NCI-H2196 (cell line): ENCODE measurements at regions not wholly inside any gene's neighbourhood (a gene's known extent, or its start where the extent isn't known, plus 50 kb on each side); places are given as distances from the start of the nearest gene placed in this dataset.

Source experiments
- DNase-seq: peaks from one replicate; lab custom pipeline; 2025; ENCODE audit not compliant: unreplicated experiment; lab: John Stamatoyannopoulos, UW

DNA sequence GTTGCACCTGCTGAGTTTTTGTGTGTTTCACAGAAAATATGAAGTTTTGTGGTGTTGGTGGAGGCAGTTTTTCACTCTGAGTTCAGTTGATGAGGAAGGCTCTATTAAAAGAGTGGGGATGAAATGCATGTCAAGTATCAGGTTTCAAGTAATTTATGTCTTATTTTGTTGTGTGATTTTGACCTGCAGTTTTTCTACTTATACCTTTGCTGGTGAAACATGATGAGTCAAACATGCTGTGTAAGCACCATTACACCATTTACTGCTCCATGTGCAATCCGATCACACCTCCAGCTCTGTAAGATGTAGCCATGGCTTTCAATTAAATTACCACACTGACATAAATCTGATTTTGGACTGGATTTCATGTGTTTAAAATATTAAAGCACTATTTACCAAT is 174.5 kb upstream of the ZEB2 start:
- no peak for DNase-seq

DNA sequence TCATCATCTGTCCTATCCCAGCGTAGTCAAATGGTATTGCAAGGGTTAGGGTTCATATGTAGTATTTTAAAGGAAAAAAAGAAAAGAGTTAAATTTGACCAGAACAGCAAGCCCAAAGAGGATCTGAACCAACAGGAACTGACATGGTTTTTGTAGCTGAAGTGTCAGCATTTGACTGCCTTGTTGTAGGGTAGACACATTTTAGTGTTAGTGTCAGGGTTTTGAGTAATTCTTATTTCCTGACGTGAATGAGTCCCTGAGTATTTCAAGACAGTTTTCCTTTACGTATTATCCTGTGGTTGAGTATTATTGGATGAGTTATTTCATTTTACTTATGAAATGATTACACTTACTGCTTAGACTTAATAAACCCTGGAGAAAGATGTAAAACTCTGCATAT is 173.3 kb upstream of the ZEB2 start:
- no peak for DNase-seq

DNA sequence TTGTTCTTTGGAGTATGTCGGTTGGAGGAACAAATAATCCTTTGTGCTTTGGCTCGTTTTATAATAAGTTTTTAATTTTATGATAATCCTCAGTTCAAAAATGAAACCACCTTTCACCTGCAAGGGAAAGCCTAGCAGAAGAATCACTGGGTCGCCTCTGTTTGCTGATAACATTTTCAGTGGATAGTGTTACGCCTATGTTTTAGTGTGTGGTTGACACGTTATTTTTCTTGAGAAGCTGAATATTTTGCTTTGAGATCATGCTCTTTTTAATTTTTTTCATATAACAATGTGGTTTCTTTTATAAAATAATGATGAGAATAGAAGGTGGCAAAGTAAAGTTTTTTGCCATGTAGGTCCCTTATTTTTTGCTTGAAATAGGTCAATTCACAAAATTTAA is 172.7 kb upstream of the ZEB2 start:
- DNase-seq = no peak

DNA sequence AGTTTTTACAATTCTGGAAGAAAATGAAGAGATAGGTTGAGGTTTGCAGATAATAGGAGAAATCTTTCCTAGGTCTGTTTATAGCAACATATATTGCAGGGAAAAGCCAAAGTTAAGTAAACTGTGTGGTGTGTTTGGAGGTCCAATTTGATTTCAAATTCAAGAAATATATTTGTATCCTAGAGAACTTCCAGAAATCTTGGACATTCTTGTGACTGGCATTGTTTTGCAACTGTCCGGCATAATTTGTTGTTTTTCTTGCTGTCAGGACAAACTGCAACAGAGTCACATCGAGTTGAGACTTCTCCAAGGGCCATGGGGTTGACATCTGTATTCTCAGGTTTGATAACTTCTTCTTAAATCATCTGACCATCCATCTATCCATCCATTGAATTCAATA is 170.9 kb upstream of the ZEB2 start:
- no peak for DNase-seq

DNA sequence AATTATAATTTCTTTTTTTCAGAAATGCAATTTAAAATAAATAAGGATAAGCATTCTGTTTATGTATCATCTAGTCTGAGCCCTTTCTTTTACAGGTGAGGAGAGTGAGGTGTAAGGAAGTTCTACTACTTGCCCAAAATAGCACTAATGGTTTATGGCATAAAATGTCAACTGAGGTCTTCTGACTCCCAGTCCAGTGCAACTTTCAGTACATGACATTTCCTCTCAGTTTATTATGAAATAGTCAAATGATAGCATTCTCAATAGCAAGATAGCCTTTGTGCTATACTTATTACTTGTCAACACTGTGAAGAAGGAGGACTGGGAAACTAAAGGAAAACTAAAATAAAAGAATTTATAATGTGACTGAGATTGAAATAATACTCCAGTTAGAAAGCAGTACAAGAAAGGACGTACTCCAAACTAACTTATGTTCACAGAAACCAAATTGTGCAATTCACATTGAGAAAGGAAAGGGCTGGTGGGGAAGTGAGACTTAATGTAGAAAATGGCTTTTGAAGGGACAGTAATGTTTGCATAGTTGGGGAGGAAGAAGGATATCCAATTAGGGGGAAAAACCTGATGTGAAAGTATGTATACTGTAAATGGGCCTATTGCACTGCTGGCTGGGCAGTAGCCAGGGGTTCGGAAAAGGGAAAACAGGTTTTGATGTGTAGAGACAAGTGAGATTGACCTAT is 166.7 kb upstream of the ZEB2 start:
- DNase-seq = no peak

DNA sequence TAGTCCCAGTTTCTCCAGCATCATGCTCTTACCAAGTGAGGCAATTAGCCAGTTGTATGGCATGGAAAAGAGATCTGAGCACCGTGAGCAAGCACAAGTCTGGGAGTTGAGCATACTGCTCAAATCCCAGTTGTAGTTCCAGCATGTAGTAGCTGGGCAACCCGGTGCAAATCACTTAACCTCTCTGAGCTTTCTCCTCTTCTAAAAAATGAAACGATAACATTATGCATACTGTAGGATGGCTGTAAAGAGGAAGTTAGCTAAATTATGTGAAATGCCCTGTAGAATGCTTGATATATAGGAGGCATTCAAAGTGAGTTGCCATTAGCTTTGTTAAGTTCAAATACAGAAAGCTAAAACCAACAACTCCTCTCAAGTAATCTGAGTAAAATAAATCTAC is 164.0 kb upstream of the ZEB2 start:
- DNase-seq = no peak

DNA sequence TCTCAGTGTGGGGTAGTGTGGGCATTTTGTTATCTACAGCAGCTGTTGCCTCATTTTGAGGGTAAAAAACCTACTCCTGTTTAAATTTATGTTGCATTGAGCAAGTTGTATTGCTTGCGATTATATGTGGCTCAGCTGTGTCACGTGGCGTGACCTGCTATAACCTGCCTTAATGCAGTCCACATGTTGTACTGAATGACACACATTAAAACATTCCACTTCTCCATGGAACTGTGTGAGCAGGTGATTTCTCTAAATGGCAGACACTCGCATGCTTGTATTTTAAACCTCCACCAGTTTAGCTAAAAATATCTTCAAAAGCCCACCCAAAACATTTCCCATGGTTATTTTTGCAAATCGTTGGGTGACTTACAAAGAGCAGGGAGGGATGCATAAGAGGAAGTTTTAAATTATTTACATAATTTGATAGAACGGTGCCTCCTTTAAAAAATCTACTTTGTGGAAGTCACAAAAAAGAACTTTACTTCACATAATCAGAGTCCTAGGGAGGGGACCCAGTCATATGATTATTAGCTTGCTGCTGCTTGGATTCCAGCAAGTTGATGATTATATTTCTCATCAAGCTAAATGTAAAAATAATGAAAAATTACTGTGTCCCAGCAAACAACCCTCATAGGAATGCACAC is 163.3 kb upstream of the ZEB2 start:
- DNase-seq = no peak

DNA sequence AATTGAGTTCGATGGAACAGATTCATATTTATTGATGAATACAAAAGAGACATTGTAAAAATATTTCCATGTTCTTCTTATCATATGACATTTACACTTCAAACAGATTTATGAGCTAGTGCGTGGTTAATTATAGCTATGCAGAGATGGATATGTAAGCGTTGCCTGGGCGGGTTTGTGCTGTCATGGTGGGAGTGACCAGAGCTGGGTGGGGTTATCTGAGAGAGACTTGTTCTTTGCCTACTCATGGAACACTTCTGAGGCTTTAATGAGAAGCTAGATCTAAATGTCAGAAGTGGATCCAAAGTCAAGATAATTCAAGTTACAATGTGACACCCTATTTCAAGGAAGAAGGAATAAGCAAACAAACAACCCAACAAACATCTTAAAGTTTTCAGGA is 162.3 kb upstream of the ZEB2 start:
- DNase-seq = no peak

DNA sequence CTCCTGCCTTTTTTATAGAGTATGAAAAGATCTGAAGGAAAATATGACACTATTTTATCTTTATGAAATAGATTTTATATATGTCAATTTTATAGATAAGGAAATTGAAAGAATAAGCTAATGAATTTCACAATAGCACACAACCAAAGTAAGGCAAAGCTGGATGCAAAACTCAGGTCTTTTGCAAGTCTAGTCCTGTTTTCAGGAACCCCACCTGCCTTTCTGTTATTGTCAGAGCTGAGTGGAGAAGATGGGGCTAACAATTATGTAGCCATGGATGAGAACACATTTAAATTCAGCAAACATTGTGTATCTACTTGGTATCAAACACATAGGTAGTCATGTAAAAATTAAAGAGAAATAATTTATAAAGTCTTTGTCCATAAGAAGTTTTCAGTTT is 161.5 kb upstream of the ZEB2 start:
- no peak for DNase-seq

DNA sequence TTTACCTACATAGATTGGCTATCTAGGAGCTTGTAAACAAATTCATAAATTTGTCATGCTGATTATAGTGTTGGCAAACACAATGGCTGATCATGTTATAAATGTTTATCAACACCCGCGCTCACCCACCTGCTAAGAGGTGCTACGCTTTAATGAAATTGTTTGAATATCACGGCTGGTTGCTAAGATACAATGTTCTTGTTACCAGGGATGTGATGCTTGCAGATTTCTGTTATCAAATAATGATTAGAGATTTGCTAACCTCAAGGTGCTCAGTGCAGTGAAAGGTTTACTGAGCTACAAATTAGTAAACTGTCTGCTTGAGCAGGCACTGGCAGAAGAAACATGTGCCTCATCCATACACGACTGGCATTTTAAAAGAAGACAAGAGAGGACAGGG is 160.0 kb upstream of the ZEB2 start:
- DNase-seq = no peak

DNA sequence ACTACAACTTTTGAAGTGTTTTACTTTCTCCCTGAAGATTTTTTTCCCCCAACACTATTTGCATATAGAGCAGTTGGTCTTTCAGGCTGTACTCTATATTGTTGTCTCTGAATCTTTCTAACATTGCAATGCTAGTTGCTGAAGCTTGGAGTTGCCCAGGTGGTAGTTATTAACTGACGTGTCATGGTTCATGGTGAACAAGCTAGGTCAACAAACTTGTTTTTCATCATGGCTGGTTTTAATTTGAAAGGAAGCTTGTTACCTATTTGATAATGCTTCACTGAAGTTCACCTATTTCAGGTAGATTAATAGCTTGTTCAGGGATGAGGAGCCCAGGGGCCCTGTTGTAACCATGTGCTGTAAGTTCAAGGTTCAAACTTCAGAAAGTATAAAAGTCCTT is 158.8 kb upstream of the ZEB2 start:
- no peak for DNase-seq

DNA sequence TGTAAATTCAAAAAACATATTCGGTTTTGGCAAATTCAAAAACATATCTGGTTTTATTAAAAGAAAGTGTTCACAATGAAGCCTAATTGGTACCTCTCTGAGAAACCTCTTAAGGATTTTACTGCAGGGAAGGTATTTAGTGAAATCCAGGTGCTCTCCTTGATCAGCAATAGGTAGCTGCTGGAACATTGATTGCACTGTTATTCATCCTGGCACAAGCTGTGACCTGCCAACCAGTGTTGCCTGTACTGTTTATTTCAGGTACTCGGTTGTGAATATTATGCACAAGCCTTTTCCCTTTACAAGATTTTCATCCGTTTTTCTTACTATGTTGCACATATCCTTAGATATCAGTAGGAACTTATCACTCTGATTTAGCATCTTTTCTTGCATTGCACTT is 155.8 kb upstream of the ZEB2 start:
- DNase-seq = no peak

DNA sequence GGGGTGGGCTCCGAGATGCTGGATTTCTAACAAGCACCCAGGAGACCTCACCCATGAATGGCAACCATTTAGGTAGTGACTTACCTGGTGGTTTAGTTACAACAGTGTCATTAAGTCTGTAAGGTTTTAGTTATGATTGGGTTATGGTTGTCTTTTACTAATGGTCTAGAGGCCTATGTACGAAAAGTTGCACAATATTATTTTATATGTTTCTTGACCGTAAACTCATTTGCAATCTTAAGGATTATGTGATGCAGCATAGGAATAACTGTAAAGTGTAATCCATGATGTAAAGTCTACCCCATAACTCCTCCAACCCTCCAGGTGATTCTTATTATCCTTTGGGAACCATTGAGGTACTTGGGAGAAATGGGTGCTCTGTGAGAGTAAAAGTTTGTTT is 155.4 kb upstream of the ZEB2 start:
- DNase-seq = no peak

DNA sequence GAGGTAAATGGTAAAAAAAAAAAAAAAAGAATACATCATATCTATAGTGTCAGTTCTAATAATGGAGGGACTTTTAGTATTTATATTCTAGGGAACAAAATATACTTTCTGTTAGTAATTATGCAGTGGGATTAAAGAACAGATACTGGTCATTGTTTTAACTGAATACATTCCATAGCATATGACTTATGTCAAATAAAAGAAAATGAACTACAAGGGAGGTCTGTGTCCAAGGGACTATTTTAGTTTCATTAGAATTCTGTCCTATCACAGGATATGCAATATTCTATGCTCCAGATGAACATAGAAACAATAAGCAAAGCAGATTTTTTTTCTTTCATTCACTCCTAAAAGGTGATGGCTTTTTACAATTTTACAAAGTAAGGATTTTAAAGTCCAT is 154.2 kb upstream of the ZEB2 start:
- no peak for DNase-seq

DNA sequence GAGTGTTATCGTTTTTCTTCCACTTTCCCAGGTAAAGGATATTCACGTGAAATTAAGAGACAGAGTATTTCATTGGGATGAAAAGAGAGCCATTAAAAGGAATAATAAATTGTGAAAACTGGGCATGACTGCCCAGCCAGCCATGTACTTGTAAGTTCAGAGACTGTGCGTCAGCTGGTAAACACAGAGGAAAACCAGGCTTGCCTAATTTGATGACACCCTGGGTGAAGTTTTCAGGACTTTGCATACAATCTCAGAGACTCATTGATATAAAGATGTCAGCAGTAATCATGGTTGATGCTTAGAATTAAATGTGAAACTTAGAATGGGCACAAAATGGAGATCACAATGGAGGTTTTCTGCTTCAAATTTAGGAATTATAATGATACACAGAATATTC is 153.5 kb upstream of the ZEB2 start:
- no peak for DNase-seq

DNA sequence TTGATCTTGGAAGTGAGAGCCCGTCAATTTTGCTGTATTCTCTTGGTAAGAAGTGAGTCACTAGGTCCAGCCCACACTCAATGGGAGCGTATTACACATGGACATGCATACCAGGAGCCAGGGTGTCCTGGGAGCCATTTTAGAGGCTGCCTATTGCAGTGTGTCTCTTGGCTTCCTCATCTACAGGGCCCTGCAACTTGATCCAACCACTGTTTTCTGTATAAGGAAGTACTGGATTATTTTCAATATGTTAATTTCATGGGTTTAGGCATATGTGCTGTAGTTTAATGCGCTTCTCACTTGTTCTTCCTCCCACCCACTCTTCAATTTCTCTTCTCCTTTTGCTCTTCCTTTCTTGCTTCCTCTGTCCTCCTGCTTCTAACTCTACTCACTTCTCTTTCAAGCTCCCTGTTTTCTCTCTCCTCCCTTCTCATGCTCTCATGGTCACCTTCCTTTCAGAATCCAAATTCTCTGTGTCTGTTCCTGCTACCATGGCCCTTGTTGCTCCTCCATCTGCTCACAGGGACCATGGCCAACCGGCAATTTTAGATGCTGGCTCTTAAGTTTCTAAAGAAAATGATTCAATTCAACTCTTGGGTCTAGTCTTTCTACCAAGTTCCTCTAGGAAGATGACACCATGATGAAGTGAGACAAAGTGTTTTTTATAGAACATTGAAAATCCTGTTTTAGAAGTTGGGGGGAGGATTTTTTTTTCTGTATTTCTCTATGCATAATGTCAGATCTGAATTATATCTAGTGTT is 152.0 kb upstream of the ZEB2 start:
- no peak for DNase-seq

DNA sequence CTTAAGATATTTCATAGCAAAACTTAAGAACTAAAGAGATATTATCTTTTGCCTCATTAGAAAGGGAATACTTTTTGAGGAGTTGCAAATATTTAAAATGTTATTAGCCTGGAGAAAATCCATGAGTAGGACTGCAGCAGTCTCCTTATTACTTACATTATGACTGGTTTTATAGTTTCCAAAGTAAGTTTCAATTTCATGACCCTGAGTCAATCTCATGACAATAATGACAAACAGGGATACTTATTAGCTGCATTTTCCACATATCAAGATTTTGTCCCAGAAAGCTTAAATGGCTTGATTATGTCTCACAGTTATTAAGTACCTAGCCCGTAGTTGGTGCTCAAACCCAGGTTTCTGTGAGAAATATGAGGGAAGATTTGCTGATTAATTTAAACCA is 150.8 kb upstream of the ZEB2 start:
- no peak for DNase-seq

DNA sequence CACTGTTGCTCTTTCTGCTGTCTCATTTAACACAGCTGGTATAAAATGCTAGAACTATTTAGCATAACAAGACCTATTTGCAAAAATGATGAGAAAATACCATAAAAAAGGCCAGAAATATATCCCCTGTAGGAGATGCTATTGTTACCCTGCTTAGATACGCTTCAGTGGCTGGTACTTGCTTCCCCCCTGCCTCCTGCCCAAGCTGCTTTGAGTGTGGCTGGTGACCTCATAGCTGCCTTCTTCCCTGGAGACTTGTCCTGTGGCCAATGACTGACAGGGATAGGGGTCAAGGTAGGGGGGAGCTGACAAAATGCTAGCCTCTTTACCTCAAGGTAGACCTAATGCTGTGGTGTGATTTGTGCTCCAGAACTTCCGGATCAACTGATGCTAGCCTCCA is 150.2 kb upstream of the ZEB2 start:
- DNase-seq = no peak

DNA sequence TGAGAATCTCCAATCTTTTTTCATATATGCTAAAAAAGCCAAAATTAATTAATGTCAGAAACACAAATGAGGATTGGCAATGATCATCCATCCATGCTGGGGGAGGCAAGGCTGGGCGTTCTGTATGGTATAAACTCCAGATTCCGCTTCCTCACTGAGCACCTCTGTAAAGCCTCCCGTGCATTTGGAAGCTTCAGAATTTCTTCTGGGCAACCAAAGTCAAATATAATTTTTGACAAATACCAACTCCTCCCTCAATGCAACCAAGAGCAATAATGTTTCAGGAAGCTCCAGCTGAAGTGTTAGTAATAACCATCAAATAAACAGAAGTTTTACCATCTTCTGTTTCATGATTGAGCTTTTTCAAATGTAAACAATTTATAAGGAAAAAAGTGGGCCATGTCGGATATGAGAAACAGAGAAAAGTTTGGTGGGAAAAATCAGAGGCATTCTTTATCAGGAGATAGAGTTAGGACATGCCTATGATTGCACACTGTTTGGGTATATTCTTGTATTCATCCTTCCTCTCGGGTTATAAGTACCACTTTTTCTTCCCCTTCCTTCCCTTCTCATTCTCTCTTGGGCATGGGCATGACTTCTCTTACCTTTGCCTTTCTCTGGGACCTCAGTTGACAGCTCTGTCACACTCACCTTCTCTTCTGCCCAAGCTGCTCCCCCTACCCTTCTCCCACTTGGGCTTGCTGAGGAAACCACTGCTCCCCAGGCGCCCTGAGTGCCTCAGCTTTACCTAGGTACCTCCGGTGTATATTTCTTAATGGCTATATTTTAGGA is 149.5 kb upstream of the ZEB2 start:
- no peak for DNase-seq

DNA sequence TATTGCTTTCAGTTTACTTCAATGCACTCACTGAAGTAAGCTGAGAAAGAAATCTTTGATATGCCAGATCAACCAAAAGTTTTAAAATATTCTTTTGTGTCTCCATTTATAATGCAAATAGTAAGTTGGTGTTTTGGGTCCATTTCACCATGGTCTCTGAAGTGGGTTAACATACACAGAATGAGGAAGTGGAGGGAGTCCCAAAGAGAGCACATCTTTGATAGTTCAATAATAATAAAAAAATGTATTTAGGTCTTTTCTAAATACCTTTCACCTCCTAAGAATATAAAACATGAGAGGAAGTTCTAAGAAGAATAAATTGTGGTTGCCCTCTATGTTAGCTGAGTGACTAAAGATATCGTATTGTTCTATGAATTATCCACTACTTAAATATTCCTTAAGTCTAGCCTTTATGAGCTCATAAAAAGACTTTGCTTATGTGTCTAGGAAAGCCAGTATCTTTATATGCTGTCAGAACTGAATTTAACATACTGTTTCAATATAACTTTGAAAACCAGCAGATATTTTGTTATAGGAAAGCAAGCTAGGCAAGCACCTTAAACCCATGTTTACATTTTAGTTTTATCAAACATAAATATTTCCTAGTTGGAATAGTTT is 148.7 kb upstream of the ZEB2 start:
- DNase-seq = no peak

DNA sequence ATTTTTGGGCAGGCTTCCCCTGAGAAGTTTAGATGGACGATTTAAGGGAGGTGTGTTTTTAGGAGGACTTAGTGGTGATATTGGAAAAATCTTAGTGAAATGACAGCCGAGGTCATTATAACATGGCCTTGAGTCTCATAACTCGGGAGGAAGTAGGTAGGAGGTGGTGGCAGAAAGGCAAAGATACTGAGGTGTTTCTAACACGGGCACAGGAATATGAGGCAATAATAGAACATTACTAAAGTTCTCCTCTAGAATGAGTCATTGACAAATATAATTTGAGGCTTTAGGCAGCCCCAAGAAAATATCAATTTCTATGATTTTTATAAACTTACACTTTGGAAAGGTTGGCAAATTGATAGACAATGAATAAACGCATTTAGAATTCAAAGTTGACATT is 146.1 kb upstream of the ZEB2 start:
- no peak for DNase-seq
